Midbrain (tissue), 1 donor: ENCODE measurements at regions not wholly inside any gene's neighbourhood (a gene's known extent, or its start where the extent isn't known, plus 50 kb on each side); places are given as distances from the start of the nearest gene placed in this dataset.
A peak's percentile ranks its signal among the peaks of the same experiment; 100 is the strongest.

Experiments
- DNase-seq: peaks from one replicate; lab custom pipeline; 2025; lab: John Stamatoyannopoulos, UW

DNA sequence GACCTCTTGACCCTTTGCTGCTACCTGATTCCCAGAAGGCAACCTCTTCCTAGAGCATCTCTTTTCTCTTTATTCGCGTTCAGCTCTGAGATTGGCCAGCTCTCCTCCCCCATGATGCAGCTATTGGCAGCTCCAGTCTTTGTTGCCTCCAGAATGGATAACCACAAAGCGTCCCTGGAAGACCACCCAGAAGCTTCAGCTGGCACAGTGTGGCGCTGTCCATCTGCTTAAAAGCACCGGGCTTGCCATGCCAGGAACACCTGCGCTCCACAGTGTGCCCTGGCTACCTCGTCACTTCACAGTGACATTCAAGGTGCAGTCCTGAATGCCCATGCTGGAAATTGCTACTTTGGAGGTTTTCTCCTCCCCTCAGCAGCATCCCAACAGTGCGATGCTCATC is 353.9 kb downstream of the LMO4 start:
- DNase-seq, result no peak

- DNase-seq, result no peak
Measured at GRCh38 chr1:87683196-87683956, 354.7 kb downstream of the LMO4 start.

DNA sequence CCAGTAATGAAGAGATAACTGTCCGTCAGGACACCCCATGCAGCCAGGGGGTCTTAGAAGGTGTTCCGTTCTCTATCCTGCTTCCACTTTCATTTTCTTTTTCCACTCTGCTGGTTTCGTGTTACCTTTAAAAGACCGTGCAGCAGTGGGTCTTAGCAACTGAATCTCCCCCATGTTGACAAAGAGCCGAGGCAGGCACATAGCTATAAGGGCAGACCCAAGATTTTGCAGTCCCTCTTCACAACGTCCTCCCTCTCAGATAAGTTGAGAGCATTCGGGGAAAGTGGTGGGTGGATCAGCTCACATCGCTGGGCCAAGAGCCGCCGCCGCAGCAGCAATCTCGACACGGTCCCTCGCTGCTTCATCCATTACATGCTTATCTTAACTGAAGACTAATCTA is 355.5 kb downstream of the LMO4 start:
- DNase-seq, result no peak

GRCh38 chr1:87684713-87685205 is 356.1 kb downstream of the LMO4 start:
- peak; percentile 2 for DNase-seq

DNA sequence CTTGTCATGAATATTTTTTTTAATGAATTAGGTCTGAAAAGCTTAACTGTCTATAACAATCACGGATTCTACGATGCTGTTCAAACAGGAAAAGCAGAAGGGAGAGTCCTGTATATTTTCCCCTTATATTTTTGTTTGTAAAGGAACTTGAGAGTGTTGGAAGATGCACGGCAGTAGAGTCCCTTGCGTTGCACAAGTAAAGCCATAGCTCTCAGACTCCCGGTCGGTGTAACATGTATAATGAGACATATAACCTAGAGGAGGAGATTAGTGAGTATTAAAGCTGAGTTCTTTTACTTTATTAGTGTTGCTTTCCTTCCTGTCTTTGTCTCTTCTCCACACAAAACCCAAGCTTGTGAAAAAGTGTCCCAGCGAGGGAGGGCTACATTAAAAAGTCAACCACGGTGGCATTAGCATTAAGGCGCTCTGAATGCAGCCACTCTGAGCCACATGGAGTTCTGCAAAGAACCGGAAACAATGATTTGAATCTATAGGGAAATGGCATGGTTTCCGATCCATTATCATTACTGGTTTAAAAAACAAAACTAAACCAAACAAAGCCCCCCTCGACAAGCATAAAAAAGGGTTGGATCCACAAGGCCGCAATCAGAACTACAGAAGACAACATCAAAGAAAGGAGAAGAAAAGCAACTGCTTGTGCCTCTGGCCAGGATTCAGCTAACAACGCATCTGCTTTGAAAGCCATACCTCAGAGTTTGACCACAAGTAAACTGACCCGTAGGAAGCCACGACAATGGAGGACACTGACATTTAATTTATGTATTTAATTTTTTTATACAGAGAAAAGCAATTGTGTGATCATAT is 356.8 kb downstream of the LMO4 start:
- DNase-seq, result no peak

DNA sequence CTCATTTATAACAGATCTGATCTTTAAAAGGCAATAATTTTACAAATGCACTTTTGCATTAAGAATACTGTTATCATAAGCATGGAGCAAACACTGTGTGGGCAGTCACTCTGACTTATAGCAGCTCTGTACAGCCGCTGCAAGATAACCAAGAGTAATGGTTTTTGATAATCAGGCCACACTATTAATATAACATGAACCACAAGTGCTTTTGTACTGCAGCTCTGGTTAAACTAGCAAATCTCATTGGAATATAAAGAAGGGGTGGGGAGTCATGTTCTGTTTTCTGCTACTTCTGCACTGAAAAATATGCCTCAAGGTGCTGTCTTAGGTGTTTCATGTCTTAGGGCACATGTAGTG is 357.4 kb downstream of the LMO4 start:
- DNase-seq, result no peak

- no peak for DNase-seq
Measured at GRCh38 chr1:87686671-87687070, 358.0 kb downstream of the LMO4 start.

- DNase-seq, result no peak
Measured at GRCh38 chr1:87688136-87688535, 359.5 kb downstream of the LMO4 start.

- DNase-seq, result no peak
Measured at GRCh38 chr1:87689487-87689886, 360.8 kb downstream of the LMO4 start.

DNA sequence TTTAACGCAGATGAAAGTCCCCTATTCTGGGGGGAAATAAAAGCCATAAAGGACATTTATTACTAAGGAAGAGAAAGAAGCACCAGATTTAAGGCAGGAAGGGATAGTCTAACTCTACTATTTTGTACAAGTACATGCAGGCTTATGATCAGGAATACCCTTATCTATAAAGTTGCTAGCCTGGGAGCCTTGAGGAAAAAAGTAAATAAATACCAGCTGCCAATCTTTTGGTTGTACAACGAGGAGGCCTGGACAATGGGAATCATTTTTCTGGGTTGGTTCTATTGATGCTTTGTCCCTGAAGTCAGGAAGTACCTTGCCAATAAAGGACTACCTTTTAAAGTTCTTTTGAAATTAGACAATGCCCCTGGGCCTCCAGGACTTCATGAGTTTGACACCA is 367.8 kb downstream of the LMO4 start:
- DNase-seq, result no peak

DNA sequence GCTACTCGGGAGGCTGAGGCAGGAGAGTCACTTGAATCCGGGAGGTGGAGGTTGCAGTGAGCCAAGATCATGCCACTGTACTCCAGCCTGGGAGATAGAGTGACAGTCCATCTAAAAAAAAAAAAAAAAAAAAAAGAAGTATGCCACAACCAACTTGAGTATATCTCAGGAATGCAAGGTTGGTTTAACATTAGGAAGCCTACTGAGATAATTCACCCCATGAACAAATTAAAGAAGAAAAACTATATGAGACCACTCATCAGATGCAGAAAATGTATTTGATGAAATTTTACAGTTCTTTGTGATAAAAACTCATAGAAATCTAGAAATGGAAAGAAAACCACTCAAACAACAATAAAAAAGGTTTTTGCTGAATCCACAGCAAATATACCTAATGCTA is 373.8 kb downstream of the LMO4 start:
- DNase-seq, result no peak

- no peak for DNase-seq
Measured at GRCh38 chr1:87705233-87705632, 376.6 kb downstream of the LMO4 start.

GRCh38 chr1:87706203-87706602 is 377.5 kb downstream of the LMO4 start:
- DNase-seq, result no peak

GRCh38 chr1:87706779-87707228 is 378.1 kb downstream of the LMO4 start:
- no peak for DNase-seq

- no peak for DNase-seq
Measured at GRCh38 chr1:87707411-87707810, 378.7 kb downstream of the LMO4 start.

GRCh38 chr1:87712261-87713010 is 383.8 kb downstream of the LMO4 start:
- no peak for DNase-seq

DNA sequence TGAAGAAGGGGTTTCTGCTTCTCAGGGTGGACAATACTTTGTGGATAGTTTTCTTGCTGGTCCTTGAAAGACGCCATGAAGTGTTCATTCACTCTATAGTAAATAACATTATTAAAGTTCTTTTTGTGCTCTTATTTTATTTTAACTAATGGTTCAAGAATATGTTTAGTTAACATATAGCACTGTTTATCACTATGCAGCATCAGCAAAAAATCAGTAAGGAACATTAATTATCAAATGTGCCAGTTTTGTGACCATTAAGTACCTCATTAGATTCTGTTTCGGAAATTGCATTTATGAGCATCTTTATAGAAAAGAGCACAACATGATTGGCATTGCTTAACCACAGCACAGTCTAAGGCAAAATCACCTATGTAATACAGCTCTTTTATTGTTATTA is 385.6 kb downstream of the LMO4 start:
- no peak for DNase-seq

GRCh38 chr1:87715052-87715451 is 386.4 kb downstream of the LMO4 start:
- no peak for DNase-seq

DNA sequence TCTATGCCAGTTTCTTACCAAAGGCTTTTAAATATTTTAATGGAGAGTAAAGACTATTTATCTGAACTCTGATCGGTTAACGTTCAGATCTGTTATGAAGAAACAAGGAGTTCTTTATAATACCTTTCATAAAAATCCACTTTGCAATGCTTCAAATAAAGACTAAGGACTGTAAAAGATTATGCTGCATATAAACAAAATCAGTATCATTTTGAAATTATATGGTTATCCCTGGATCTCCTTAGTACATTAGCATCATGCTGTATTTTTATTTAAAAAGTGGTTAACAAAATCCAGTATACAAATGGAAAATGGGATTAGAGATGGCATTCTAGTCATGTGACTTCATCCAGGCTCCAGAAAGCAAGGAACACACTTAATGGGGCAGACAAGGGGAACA is 386.8 kb downstream of the LMO4 start:
- no peak for DNase-seq

DNA sequence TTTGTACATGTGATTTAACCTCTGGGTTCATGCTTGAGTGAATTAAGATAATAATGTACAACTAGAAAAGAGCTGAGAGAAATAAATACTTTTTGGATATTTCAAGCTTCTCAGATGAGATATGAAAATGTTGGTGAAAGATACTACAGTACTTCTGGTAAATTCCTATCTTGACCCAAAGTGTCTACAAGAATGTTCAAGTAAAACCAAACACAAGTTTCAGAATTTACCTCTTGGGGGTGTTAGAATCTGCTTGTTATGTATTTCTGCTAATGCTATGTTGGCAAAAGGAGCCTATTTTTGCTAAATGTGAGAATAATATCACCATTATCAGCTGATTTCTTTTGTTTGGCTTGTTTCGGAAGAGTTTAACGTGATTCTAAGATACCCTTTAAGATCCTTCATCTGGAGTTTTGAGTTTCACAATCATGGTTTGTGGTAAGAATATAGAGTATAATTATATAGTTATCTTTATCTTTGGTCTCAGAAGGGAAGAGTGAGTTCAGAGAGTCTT is 388.5 kb downstream of the LMO4 start:
- no peak for DNase-seq

- no peak for DNase-seq
Measured at GRCh38 chr1:87718241-87718950, 389.7 kb downstream of the LMO4 start.

DNA sequence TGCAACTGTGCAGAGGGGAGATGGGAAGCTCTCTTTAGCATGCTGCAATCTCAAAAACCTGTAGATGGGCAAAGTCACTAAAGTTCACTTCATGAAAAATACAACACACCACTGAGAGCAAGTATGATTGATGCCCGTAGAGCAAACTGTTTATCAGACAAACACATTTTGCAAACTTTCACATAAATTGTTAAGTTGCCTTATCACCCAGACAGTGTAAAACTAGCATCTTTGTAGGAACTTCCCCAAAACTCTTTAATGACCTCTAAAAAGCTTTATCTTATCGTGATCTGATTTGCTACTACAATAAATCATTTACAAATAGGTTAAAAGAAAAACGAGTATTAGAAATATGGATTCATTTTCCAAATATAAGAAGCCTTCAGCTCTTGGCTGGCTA is 391.0 kb downstream of the LMO4 start:
- DNase-seq, result no peak
